Left lung (tissue), 4 donors: ENCODE measurements at regions not wholly inside any gene's neighbourhood (a gene's known extent, or its start where the extent isn't known, plus 50 kb on each side); places are given as distances from the start of the nearest gene placed in this dataset.

Experiments
- ATAC-seq: fragments of 200-7000 bp; cut with Tn5 transposase; one replicate; pipeline ENCODE4 v1.9.1; 2020; ENCODE audit warnings: moderate library complexity
- DNase-seq, 4 donors: peaks; one replicate each; pipeline ENCODE4 v3.0.0-alpha.2; 2013 to 2020
- H3K27ac ChIP-seq, 2 donors: fragments of 200-600 bp; sonication (generic) in 1 of 2; one replicate each; pipeline versions ENCODE4 v1.5.0 to v1.8.0; 2020 to 2021
- H3K27me3 ChIP-seq, 2 donors: fragments of 200-600 bp; sonication (generic) in 1 of 2; one replicate each; pipeline versions ENCODE4 v1.5.0 to v1.8.0; 2020 to 2021
- H3K36me3 ChIP-seq, 2 donors: fragments of 200-600 bp; sonication (generic) in 1 of 2; one replicate each; pipeline versions ENCODE4 v1.5.0 to v1.8.0; 2020 to 2021
- H3K4me1 ChIP-seq, 2 donors: fragments of 200-600 bp; one replicate each; pipeline ENCODE4 v1.8.0; 2021
- H3K4me3 ChIP-seq, 2 donors: fragments of 200-600 bp; sonication (generic) in 1 of 2; one replicate each; pipeline versions ENCODE4 v1.5.0 to v1.8.0; 2020 to 2021; ENCODE audit warnings: mild to moderate bottlenecking in 1 of 2
- H3K9me3 ChIP-seq, 2 donors: fragments of 200-600 bp; sonication (generic) in 1 of 2; one replicate each; pipeline versions ENCODE4 v1.5.0 to v1.8.0; 2020 to 2021
- CTCF ChIP-seq, 2 donors: fragments of 200-600 bp; sonication (generic) in 1 of 2; IDR thresholded peaks; one replicate each; pipeline versions ENCODE4 v1.5.0 to v1.8.0; 2021; ENCODE audit warnings: antibody characterized with exemption in 2 of 2
- intact Hi-C, 2 donors: fragments of 100-400 bp; cut with DNase I; formaldehyde crosslinking; loops; one replicate each; pipeline versions ENCODE4 v1.11.2 to v1.14.2; 2022
- donor health status: DM: no; HTN: yes; CAD: no.
- donor health status: DM: no; HTN: no; CAD: no.

- DNase-seq = no peak
- no peaks in the 10 kb centered on the region for H3K36me3 ChIP-seq
- no peak for TF ChIP-seq CTCF (IDR thresholded peaks at IDR 0.05)
- no peak for ATAC-seq
- intact Hi-C loops = no loop called here
- H3K27ac ChIP-seq = no peak overlapping the region
- H3K4me1 ChIP-seq = no peaks in the 10 kb centered on the region
- no peaks in the 10 kb centered on the region for H3K9me3 ChIP-seq
- H3K27me3 ChIP-seq = no peaks in the 10 kb centered on the region
- H3K4me3 ChIP-seq = no peak overlapping the region
Measured at GRCh38 chrX:39599339-39599738, 498.4 kb downstream of the BCOR start.

- TF ChIP-seq CTCF (IDR thresholded peaks at IDR 0.05) = no peak
- Histone ChIP-seq H3K36me3 (no peaks in the 10 kb centered on the region), H3K27me3 (no peaks in the 10 kb centered on the region), H3K4me3 (no peak overlapping the region), H3K27ac (no peak overlapping the region), H3K9me3 (no peaks in the 10 kb centered on the region), H3K4me1 (no peaks in the 10 kb centered on the region)
- intact Hi-C loops = no loop called here
- DNase-seq = no peak
- ATAC-seq = no peak
Measured at GRCh38 chrX:39600222-39600621, 497.5 kb downstream of the BCOR start.

- Histone ChIP-seq H3K4me1 (no peaks in the 10 kb centered on the region), H3K36me3 (no peaks in the 10 kb centered on the region), H3K27ac (no peak overlapping the region), H3K27me3 (no peaks in the 10 kb centered on the region), H3K4me3 (no peak overlapping the region), H3K9me3 (no peaks in the 10 kb centered on the region)
- no peak for DNase-seq
- intact Hi-C loops = no loop called here
- TF ChIP-seq CTCF (IDR thresholded peaks at IDR 0.05) = no peak
- ATAC-seq = no peak
Measured at GRCh38 chrX:39601231-39602177, 496.3 kb downstream of the BCOR start.

- H3K9me3 ChIP-seq = no peaks in the 10 kb centered on the region
- ATAC-seq = no peak
- no peak for DNase-seq
- no peak for TF ChIP-seq CTCF (IDR thresholded peaks at IDR 0.05)
- H3K4me3 ChIP-seq = no peak overlapping the region
- intact Hi-C loops = no loop called here
- no peaks in the 10 kb centered on the region for H3K27me3 ChIP-seq
- no peaks in the 10 kb centered on the region for H3K36me3 ChIP-seq
- no peak overlapping the region for H3K27ac ChIP-seq
- no peaks in the 10 kb centered on the region for H3K4me1 ChIP-seq
Measured at GRCh38 chrX:39602195-39602594, 495.6 kb downstream of the BCOR start.

- intact Hi-C loops = no loop called here
- DNase-seq (no peak), ATAC-seq (no peak)
- H3K36me3 ChIP-seq = no peaks in the 10 kb centered on the region
- no peak for TF ChIP-seq CTCF (IDR thresholded peaks at IDR 0.05)
- no peaks in the 10 kb centered on the region for H3K4me1 ChIP-seq
- H3K4me3 ChIP-seq = no peak overlapping the region
- no peaks in the 10 kb centered on the region for H3K27me3 ChIP-seq
- H3K9me3 ChIP-seq = no peaks in the 10 kb centered on the region
- H3K27ac ChIP-seq = no peak overlapping the region
Measured at GRCh38 chrX:39603230-39603629, 494.5 kb downstream of the BCOR start.
